ENCODE measurements at regions not wholly inside any gene's neighbourhood (a gene's known extent, or its start where the extent isn't known, plus 50 kb on each side); places are given as distances from the start of the nearest gene placed in this dataset.

GRCh38 chrX:6768881-6769280, 234.0 kb upstream of the VCX3A start:
- DNase-seq (ENCODE audit: insufficient read length, low spot score) (no peak), FAIRE-seq (no peak)
- TF ChIP-seq POU2F2 (IDR thresholded peaks at IDR 0.05; ENCODE audit: low read depth, low read length) (no peak), POLR2AphosphoS5 (IDR thresholded peaks at IDR 0.05; ENCODE audit: low read depth, low read length) (no peak), SPI1 (IDR thresholded peaks at IDR 0.05; ENCODE audit: low read depth, low read length) (no peak), TAF1 (IDR thresholded peaks at IDR 0.05; ENCODE audit: low read depth, low read length) (no peak), POLR2A (IDR thresholded peaks at IDR 0.05; ENCODE audit: low read depth, low read length) (no peak), PAX5 (IDR thresholded peaks at IDR 0.05; ENCODE audit: insufficient read depth, low read length, severe bottlenecking) (no peak)

GRCh38 chrX:6761251-6761650, 226.3 kb upstream of the VCX3A start:
- TF ChIP-seq SPI1 (IDR thresholded peaks at IDR 0.05; ENCODE audit: low read depth, low read length) (no peak), POU2F2 (IDR thresholded peaks at IDR 0.05; ENCODE audit: low read depth, low read length) (no peak), TAF1 (IDR thresholded peaks at IDR 0.05; ENCODE audit: low read depth, low read length) (no peak), POLR2AphosphoS5 (IDR thresholded peaks at IDR 0.05; ENCODE audit: low read depth, low read length) (no peak), POLR2A (IDR thresholded peaks at IDR 0.05; ENCODE audit: low read depth, low read length) (no peak), PAX5 (IDR thresholded peaks at IDR 0.05; ENCODE audit: insufficient read depth, low read length, severe bottlenecking) (no peak)
- no peak for FAIRE-seq
- no peak for DNase-seq (ENCODE audit: insufficient read length, low spot score)

GRCh38 chrX:6759655-6760375, 224.9 kb upstream of the VCX3A start:
- DNase-seq (ENCODE audit: insufficient read length, low spot score) (no peak), FAIRE-seq (no peak)
- TF ChIP-seq TAF1 (IDR thresholded peaks at IDR 0.05; ENCODE audit: low read depth, low read length) (no peak), POLR2AphosphoS5 (IDR thresholded peaks at IDR 0.05; ENCODE audit: low read depth, low read length) (no peak)

GRCh38 chrX:6758234-6758633, 223.3 kb upstream of the VCX3A start:
- DNase-seq (ENCODE audit: insufficient read length, low spot score) (no peak), FAIRE-seq (peak; percentile 33)
- TF ChIP-seq TAF1 (IDR thresholded peaks at IDR 0.05; ENCODE audit: low read depth, low read length) (no peak), POLR2A (IDR thresholded peaks at IDR 0.05; ENCODE audit: low read depth, low read length) (no peak), POU2F2 (IDR thresholded peaks at IDR 0.05; ENCODE audit: low read depth, low read length) (no peak), PAX5 (IDR thresholded peaks at IDR 0.05; ENCODE audit: insufficient read depth, low read length, severe bottlenecking) (no peak), POLR2AphosphoS5 (IDR thresholded peaks at IDR 0.05; ENCODE audit: low read depth, low read length) (no peak), SPI1 (IDR thresholded peaks at IDR 0.05; ENCODE audit: low read depth, low read length) (no peak)

DNA sequence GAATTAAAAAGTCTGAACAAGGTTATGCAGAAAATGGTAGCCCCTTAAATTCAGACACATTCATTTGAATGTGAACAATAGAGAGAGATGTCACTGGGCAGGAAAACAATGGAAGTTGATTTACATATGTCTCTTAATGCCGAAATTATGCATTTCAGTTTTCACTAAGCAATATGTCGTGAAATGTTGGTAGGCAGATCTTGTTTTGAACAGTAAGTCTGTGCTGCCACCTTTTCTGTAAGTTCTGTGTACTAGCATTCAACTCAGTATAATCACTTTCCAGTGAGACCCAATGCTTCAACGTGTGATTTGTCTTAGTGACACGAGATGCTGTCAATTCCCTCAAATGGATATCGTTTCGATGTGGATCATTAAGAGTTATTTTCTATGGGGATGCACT, 222.7 kb upstream of the VCX3A start:
- DNase-seq (ENCODE audit: insufficient read length, low spot score): no peak
- FAIRE-seq: peak; percentile 13
- no peak for TF ChIP-seq TAF1 (IDR thresholded peaks at IDR 0.05; ENCODE audit: low read depth, low read length)
- TF ChIP-seq POLR2A (IDR thresholded peaks at IDR 0.05; ENCODE audit: low read depth, low read length): no peak
- TF ChIP-seq PAX5 (IDR thresholded peaks at IDR 0.05; ENCODE audit: insufficient read depth, low read length, severe bottlenecking): no peak
- TF ChIP-seq SPI1 (IDR thresholded peaks at IDR 0.05; ENCODE audit: low read depth, low read length): no peak
- no peak for TF ChIP-seq POLR2AphosphoS5 (IDR thresholded peaks at IDR 0.05; ENCODE audit: low read depth, low read length)
- no peak for TF ChIP-seq POU2F2 (IDR thresholded peaks at IDR 0.05; ENCODE audit: low read depth, low read length)

DNA sequence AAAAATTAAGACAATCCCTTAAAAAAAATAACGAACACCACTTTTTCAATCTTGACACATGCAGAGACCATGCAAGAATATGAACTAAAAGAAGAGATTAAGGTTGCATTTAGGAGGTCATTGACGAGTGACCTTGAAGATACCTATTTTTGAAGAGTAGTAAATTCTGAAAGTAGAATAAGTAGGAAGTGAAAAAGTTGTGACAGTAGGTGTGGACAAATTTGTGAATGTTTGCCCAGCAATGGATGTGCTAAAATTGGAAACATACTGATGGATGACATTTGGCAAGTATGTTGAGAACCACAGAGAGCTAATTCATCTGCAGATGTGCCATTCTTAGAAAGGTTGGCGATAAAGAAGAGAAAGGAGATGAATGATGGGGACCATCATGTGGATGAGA, 213.7 kb upstream of the VCX3A start:
- no peak for TF ChIP-seq TAF1 (IDR thresholded peaks at IDR 0.05; ENCODE audit: low read depth, low read length)
- no peak for TF ChIP-seq PAX5 (IDR thresholded peaks at IDR 0.05; ENCODE audit: insufficient read depth, low read length, severe bottlenecking)
- no peak for TF ChIP-seq POLR2A (IDR thresholded peaks at IDR 0.05; ENCODE audit: low read depth, low read length)
- TF ChIP-seq SPI1 (IDR thresholded peaks at IDR 0.05; ENCODE audit: low read depth, low read length): 0 out of 2 replicates have a peak, but pooled peaks have one; percentile 22
- no peak for TF ChIP-seq POU2F2 (IDR thresholded peaks at IDR 0.05; ENCODE audit: low read depth, low read length)
- TF ChIP-seq POLR2AphosphoS5 (IDR thresholded peaks at IDR 0.05; ENCODE audit: low read depth, low read length): no peak
- DNase-seq (ENCODE audit: insufficient read length, low spot score): no peak
- FAIRE-seq: peak; percentile 80

- TF ChIP-seq TAF1 (IDR thresholded peaks at IDR 0.05; ENCODE audit: low read depth, low read length) (peak; percentile 16; the same call in 1 of the 2 replicates), SPI1 (IDR thresholded peaks at IDR 0.05; ENCODE audit: low read depth, low read length) (peak; percentile 86), POU2F2 (IDR thresholded peaks at IDR 0.05; ENCODE audit: low read depth, low read length) (peak; percentile 66), PAX5 (IDR thresholded peaks at IDR 0.05; ENCODE audit: insufficient read depth, low read length, severe bottlenecking) (no peak), POLR2AphosphoS5 (IDR thresholded peaks at IDR 0.05; ENCODE audit: low read depth, low read length) (no peak), POLR2A (IDR thresholded peaks at IDR 0.05; ENCODE audit: low read depth, low read length) (no peak)
- FAIRE-seq: peak; percentile 97
Measured at GRCh38 chrX:6738518-6739470, 203.9 kb upstream of the VCX3A start.

DNA sequence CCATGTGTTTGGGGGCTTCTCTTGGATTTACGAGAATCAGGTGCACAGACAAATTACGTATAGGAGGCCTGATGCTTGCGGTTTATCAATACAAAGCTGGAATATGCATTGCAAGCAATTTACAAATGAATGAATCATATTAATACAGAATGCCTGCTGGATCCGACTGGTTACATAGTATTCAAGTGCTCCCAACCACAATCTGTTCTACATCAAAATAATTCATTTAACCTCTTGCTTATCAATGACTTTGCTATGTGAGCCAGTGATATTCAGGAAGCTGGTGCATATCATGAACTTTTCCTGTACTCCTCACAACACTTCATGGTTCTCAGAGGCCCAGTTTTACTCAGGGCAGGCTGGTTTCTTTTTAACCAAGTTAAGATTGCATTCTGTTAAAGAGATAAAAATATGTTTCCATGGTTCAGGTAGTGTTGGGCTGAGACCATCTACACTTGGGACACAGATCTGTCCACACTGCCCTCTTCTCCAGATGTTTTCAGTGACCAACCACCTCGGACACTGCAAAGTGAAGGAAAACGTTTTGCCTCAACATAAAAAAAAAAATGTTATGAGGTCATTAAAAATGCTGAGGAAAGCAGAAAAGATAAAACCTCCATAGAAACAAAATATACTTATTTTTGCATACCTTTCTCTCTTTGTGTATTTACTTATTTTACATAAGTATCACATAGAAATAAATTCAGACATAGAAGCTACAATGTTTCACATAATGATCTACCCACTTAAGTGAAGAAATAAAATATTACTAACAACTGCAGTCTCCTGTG, 200.1 kb upstream of the VCX3A start:
- no peak for FAIRE-seq
- no peak for TF ChIP-seq POU2F2 (IDR thresholded peaks at IDR 0.05; ENCODE audit: low read depth, low read length)
- no peak for TF ChIP-seq POLR2AphosphoS5 (IDR thresholded peaks at IDR 0.05; ENCODE audit: low read depth, low read length)
- TF ChIP-seq SPI1 (IDR thresholded peaks at IDR 0.05; ENCODE audit: low read depth, low read length): no peak
- no peak for TF ChIP-seq TAF1 (IDR thresholded peaks at IDR 0.05; ENCODE audit: low read depth, low read length)
- no peak for TF ChIP-seq POLR2A (IDR thresholded peaks at IDR 0.05; ENCODE audit: low read depth, low read length)
- TF ChIP-seq PAX5 (IDR thresholded peaks at IDR 0.05; ENCODE audit: insufficient read depth, low read length, severe bottlenecking): no peak
- DNase-seq (ENCODE audit: insufficient read length, low spot score): no peak

More at GRCh38 chrX:6738518-6739470, 203.9 kb upstream of the VCX3A start:
- DNase-seq (ENCODE audit: insufficient read length, low spot score): no peak

All from GM12891 (cell line).